ENCODE measurements at regions not wholly inside any gene's neighbourhood (a gene's known extent, or its start where the extent isn't known, plus 50 kb on each side); places are given as distances from the start of the nearest gene placed in this dataset.
A peak's percentile ranks its signal among the peaks of the same experiment; 100 is the strongest.

GRCh38 chr3:184659797-184660301, 52.0 kb downstream of the MAGEF1 start:
- DNase-seq = no peak

DNA sequence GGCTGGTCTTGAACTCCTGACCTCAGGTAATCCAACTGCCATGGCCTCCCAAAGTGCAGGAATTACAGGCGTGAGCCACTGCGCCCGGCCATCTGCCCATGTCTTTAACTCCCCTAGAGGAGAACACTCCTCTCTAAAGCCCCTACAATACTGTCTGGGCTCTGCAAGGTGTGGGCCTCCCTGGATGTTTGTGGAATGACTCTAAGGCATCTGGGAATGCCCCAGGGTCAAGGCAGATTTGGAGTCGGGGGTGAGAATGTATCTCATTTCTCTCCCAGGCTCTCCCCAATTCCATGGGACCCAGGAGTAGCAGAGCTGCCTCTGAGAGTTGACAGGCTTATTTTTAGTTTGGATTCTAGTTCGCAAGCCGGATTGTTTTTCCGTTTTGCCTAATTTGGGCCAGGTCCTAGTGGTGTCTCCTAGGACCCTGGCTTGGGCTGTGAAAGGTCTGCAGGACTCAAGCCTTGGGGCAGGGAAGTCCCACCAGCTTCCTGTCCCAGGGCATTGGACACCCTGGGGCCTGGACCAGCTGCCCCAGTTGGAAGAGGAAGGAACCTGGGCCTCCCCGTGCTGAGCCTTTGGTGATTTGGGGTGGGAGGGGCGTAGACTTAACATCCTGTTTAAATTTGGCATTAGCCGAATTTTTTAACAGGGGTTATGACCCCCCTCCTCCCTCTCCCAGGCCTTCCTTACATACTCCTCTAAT, 53.5 kb downstream of the MAGEF1 start:
- no peak for DNase-seq

- peak; percentile 7 for DNase-seq
Observed at GRCh38 chr3:184656829-184657681, 54.8 kb downstream of the MAGEF1 start.

- no peak for DNase-seq
Observed at GRCh38 chr3:184656458-184656828, 55.4 kb downstream of the MAGEF1 start.

GRCh38 chr3:184655597-184655996, 56.3 kb downstream of the MAGEF1 start:
- no peak for DNase-seq

GRCh38 chr3:184654375-184654774, 57.5 kb downstream of the MAGEF1 start:
- DNase-seq = no peak

DNA sequence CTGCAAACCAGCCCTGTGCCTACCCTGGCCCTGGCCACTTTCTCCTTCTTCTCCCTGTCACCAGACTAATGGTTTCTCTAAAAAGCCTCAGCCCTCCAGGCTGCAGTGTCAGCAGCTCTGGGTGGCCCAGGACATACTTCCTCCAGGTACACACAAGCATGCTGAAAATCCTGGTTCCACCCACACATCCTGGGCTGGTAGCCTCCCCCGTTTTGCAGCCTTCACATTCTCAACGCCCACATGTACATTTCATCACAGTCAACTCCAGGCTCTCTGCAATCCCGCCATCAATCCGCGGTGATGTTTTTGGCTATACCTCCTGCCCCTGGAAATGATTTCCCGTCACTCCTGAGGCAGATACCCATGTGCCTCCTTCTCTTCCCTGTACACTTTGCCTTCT, 59.4 kb downstream of the MAGEF1 start:
- DNase-seq = no peak

DNA sequence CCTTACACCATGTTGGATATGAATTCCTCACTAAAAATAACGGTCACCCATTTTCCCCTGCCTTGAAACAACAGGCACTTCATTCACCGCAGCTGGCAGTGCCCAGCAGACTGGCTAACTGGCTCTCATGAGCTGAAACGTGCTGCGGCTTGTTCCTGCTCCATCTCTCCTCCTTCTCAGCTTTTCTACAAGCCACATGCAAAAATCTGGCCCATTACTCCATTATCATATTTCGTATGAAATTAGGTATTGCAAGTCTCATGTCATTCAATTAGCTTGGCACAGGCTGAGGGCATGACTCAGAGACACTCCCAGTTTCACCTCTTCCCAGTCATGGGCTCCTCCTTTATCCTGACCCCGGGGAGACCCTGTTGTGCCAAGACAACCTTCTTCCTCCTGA, 60.0 kb downstream of the MAGEF1 start:
- DNase-seq = no peak

DNA sequence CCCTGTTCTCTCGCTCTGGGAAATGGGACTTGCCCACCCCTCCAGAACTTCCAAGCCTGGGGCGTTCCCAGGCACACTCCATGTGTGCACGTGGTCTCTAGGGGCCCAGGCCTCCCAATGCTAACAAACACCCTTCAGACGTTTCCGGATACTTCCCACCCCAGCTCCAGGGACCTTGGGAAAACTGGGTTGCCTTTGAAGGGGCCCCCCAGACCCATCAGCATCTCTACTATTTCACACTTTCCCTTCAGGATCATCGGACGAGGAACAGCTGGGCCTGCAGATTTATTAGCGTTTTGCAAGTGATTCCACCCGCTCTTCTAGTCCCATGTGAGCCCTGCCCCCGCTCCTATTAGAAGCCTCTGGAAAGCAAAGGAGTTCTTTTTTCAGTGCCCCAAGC, 63.2 kb downstream of the MAGEF1 start:
- DNase-seq = no peak

GRCh38 chr3:184647405-184647936, 64.4 kb downstream of the MAGEF1 start:
- DNase-seq = no peak

DNA sequence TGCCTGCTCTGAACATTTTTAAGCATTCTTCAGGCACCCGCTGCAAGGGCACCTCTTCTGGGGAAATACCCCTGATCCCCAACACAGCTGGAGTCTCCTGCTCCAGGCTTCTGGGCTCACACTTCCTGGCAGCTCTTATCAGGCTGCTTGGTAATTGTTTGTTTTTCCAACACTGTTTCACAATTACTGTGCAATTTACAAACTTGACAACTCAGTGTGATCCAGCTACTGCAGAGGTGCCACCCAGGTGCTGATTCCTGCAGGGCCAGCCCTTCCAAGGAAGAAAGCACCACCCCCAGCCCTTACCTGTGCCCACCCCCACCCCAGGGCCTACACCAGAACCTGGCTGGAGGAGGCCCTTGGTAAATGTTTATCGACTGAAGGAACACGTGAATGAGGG, 66.5 kb downstream of the MAGEF1 start:
- no peak for DNase-seq

DNA sequence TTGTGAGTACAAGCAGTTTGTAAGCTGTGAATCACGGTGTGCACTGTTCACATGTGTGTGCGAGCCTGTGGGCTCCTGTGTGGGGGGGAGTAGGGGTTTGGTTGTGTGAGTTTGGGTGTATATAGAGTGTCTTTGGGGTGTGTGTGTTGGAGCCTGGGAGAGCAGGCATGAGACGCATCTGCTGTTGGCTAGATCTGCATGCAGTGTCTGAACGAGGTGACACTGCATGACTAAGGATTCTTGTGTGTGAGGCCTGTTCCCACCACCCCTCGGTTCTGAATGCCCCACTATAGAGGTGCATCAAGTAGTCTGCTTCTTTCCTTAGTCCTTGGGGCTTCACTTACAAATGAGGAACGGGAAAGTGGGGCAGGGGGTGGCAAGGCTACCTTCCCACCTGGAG, 68.4 kb downstream of the MAGEF1 start:
- DNase-seq = no peak

- no peak for DNase-seq
Observed at GRCh38 chr3:184642631-184643285, 69.1 kb downstream of the MAGEF1 start.

DNA sequence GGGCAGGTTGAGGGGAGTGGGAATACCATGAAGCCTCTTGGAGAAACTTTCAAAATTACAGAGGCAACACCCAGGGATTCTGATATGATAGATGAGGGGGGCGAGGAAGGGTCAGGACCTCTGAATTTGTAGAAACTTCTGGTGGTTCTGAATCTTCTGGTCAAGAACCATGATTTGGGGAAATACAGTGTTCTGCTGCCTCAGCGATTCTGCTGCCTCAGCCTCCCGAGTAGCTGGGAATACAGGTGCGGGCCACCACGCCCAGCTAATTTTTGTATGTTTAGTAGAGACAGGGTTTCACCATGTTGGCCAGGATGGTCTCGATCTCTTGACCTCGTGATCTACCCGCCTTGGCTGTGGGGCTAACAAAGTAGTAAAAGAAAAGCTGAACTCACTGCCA, 70.4 kb downstream of the MAGEF1 start:
- DNase-seq = no peak

GRCh38 chr3:184639351-184639750, 72.5 kb downstream of the MAGEF1 start:
- DNase-seq = no peak

- DNase-seq = no peak
Observed at GRCh38 chr3:184637705-184638104, 74.2 kb downstream of the MAGEF1 start.

GRCh38 chr3:184636741-184637316, 75.0 kb downstream of the MAGEF1 start:
- peak; percentile 51 for DNase-seq

DNA sequence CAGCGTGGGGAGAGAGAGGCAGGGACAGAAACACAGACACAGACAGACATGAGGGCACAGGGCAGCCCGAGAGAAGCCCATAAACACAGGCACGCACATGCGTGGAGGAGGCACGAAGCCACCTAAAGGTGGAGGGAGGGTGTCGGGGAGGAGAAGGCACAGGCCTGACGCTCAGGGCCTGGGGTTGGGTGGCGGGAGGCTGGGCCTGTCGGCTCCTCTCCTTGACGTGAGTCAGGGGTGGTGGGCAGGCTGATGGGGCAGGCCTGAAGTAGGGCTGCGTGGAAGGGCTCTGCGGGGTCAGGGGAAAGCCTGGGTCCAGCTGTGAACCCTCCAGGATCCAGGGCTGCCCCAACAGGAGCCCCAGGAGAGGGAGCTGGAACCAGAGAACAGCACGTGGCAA, 74.2 kb downstream of the EPHB3 start:
- no peak for DNase-seq

DNA sequence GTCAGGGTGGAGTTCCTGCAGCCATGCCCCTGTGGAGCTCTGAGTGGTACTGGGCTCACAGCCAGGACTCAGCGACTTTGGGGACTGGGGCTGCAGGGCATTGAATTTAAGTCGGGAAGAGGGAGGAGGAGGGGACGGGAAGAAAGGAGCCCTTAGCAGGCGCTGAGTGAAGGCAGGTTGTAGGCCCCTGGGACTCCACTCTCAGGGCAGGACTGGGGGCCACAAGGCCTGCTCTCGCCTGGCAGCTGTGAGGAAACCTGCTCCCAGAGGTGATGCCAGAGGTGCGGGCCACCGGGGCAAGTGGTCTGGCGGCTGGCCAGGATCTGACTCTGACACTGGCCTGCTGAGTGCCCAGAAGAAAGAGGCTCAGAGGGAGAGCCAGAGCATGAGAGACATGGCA, 73.5 kb downstream of the EPHB3 start:
- DNase-seq = no peak

- no peak for DNase-seq
Observed at GRCh38 chr3:184633237-184633579, 71.6 kb downstream of the EPHB3 start.

DNA sequence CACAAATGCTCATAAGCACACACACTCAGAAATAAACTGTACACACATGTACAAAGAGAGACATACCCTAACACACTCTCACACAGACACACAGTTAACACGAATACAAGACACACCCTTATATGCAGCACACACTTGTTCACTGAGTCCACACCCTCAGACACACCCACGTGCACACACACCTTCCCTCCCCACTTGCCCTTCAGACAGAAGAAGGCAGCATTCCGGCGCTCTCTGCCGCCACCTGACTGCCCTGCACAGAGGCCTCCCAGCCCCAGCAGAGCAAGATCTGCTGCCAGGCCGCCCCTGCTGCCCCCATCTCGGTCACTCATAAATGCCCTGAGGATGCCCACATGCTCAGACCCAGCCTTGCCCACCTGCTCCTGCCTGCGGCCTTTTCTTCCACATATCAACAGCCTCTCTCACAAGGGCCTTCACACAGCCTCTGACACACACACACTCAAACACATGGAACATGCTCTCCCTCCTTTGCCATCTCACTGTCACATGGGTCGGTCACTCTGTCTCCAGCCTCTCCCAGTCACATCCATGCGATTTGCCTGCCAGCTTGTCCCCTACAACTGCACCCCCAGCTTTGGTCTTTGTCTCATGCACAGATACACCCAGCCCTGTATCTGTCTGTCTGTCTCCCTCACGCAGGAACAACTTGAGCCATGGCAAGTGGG, 71.1 kb downstream of the EPHB3 start:
- no peak for DNase-seq

Measured in HCEC 1CT (cell line).